HepG2 (cell line): ENCODE measurements at regions not wholly inside any gene's neighbourhood (a gene's known extent, or its start where the extent isn't known, plus 50 kb on each side); places are given as distances from the start of the nearest gene placed in this dataset.

Source experiments
- CTCF ChIP-seq: sonication (generic); formaldehyde crosslinking; IDR thresholded peaks from 2 replicates; pipeline ENCODE4 v1.5.0; 2020; ENCODE audit warnings: mild to moderate bottlenecking, missing genetic modification reagents, moderate library complexity
- ELF4 ChIP-seq: sonication (generic); formaldehyde crosslinking; IDR thresholded peaks from 2 replicates; pipeline ENCODE4 v1.5.0; 2020; ENCODE audit warnings: missing genetic modification reagents, mild to moderate bottlenecking, moderate library complexity, borderline replicate concordance
- EZH2 ChIP-seq: conservative IDR thresholded peaks from 2 replicates; pipeline ENCODE4 v1.6.1; 2012; ENCODE audit warnings: mild to moderate bottlenecking, low read depth, low read length, moderate library complexity
- GATA4 ChIP-seq: sonication (generic); IDR thresholded peaks from 2 replicates; pipeline ENCODE4 v1.6.1; 2016; ENCODE audit warnings: antibody characterized with exemption, low read depth, borderline replicate concordance
- KAT8 ChIP-seq: IDR thresholded peaks from 2 replicates; pipeline ENCODE4 v1.6.1; 2016; ENCODE audit warnings: missing genetic modification reagents, missing compliant biosample characterization
- MXI1 ChIP-seq: IDR thresholded peaks from 3 replicates; pipeline ENCODE4 v1.6.1; 2012; ENCODE audit warnings: low read depth, low read length, inconsistent platforms, borderline replicate concordance
- PBX2 ChIP-seq: IDR thresholded peaks from 2 replicates; pipeline ENCODE4 v1.6.1; 2016; ENCODE audit warnings: control low read depth
- RAD21 ChIP-seq: fragments of 450-650 bp; formaldehyde crosslinking; IDR thresholded peaks from 2 replicates; pipeline ENCODE4 v1.5.0; 2020; ENCODE audit warnings: mild to moderate bottlenecking
- SKI ChIP-seq: fragments of 450-650 bp; IDR thresholded peaks from one replicate; pipeline ENCODE4 v1.6.1; 2018; ENCODE audit warnings: mild to moderate bottlenecking; ENCODE audit not compliant: partially characterized antibody
- ZBTB42 ChIP-seq: sonication (generic); formaldehyde crosslinking; IDR thresholded peaks from 2 replicates; pipeline ENCODE4 v1.5.0; 2020; ENCODE audit warnings: mild to moderate bottlenecking, missing genetic modification reagents
- ZNF33B ChIP-seq: sonication (generic); formaldehyde crosslinking; IDR thresholded peaks from 2 replicates; pipeline ENCODE4 v1.5.1; 2020; ENCODE audit warnings: mild to moderate bottlenecking, missing genetic modification reagents
- ZSCAN20 ChIP-seq: sonication (generic); formaldehyde crosslinking; IDR thresholded peaks from 2 replicates; pipeline ENCODE4 v1.4.0; 2020; ENCODE audit warnings: missing genetic modification reagents, mild to moderate bottlenecking, borderline replicate concordance

GRCh38 chrX:124634363-124634762, 288.0 kb downstream of the SH2D1A start:
- TF ChIP-seq SKI: no peak
- no peak for TF ChIP-seq ZNF33B (CRISPR knock-in tag)
- TF ChIP-seq RAD21 (CRISPR knock-in tag): no peak
- TF ChIP-seq ELF4: no peak
- no peak for TF ChIP-seq CTCF
- TF ChIP-seq PBX2 (CRISPR knock-in tag): no peak
- TF ChIP-seq MXI1: no peak
- TF ChIP-seq ZBTB42 (CRISPR knock-in tag): no peak
- TF ChIP-seq GATA4: no peak
- TF ChIP-seq EZH2: no peak
- TF ChIP-seq KAT8 (CRISPR knock-in tag): no peak
- no peak for TF ChIP-seq ZSCAN20 (CRISPR knock-in tag)
